ENCODE measurements at regions not wholly inside any gene's neighbourhood (a gene's known extent, or its start where the extent isn't known, plus 50 kb on each side); places are given as distances from the start of the nearest gene placed in this dataset.

DNA sequence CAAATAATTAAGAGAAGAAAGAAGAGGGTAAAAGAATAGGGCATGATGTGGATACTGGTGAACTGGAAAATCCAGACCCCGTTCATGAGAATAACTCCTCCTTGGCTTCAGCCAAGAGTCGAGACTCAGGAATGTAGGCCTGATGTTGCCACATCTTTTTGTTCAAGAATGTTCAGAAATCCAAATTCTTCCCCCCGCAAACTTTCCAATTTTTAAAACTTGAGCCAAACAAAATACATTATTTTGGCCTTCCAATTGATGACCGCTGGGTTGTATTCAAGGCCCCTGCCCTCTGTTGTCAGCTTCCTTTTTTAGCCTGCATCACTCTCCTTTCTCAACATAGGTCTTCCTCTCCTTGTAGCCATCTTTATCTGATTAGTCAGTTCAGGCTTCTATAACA is 106.1 kb downstream of the TNFAIP3 start:
- 83% methylated on average over 2 to 4 of the region's 4 CpGs for WGBS, 2 donors (ENCODE audit: low coverage in 1 of 2)

DNA sequence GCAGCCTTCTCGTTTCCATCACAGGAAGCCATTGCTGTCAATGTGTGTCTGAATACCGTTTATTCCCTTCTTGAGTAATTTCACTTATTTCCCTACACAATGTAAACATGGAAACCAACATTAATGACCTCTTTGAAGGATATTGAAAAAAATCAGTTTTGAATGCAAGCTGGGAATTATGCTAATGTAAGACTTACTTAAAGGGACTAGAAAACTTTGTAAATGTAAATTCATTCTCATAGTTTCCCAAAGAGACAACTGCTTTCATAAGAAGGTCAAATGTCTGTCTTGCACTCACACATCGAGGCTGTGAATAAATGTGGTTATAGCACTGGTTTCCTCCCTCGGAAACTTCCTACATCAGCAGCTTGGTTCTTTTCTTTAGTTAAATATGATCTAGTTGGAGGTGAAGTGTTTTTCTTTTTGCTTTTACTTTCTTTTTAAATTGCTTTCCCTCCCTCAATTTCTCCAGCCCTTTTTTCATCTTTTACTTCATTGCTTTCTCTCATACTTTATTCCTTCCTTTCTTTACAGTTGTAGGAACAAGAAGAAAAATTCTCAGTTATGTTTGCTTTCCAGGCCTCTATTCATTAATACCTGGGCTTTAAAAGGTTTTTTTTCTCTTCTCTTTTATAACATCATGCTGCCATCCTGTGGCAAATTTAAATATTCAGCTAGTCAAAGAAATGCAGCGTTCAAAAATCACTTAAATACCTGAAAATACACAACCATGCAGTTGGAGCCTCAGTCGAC is 108.3 kb downstream of the TNFAIP3 start:
- Histone ChIP-seq H3K27me3 (no peaks in the 10 kb centered on the region), H3K4me3 (no peak overlapping the region), H3K4me1 (no peaks in the 10 kb centered on the region), H3K36me3 (no peaks in the 10 kb centered on the region), H3K27ac (no peak overlapping the region), H3K9me3 (no peaks in the 10 kb centered on the region)
- TF ChIP-seq, protein P1, sequence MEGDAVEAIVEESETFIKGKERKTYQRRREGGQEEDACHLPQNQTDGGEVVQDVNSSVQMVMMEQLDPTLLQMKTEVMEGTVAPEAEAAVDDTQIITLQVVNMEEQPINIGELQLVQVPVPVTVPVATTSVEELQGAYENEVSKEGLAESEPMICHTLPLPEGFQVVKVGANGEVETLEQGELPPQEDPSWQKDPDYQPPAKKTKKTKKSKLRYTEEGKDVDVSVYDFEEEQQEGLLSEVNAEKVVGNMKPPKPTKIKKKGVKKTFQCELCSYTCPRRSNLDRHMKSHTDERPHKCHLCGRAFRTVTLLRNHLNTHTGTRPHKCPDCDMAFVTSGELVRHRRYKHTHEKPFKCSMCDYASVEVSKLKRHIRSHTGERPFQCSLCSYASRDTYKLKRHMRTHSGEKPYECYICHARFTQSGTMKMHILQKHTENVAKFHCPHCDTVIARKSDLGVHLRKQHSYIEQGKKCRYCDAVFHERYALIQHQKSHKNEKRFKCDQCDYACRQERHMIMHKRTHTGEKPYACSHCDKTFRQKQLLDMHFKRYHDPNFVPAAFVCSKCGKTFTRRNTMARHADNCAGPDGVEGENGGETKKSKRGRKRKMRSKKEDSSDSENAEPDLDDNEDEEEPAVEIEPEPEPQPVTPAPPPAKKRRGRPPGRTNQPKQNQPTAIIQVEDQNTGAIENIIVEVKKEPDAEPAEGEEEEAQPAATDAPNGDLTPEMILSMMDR (IDR thresholded peaks at IDR 0.05): peak in 3 of 4 experiments; percentile 12 to 46 (median 19)
- no peak for TF ChIP-seq POLR2AphosphoS5 (IDR thresholded peaks at IDR 0.05)
- TF ChIP-seq POLR2A (IDR thresholded peaks at IDR 0.05): no peak
- TF ChIP-seq EP300 (IDR thresholded peaks at IDR 0.05): no peak
- WGBS, 2 donors (ENCODE audit: low coverage in 1 of 2): 30 to 37% methylated on average over 5 to 6 of the region's 6 CpGs
- no peak for ATAC-seq

More for the DNA sequence above, 106.1 kb downstream of the TNFAIP3 start:
- TF ChIP-seq POLR2A (IDR thresholded peaks at IDR 0.05) (no peak), EP300 (IDR thresholded peaks at IDR 0.05) (no peak), POLR2AphosphoS5 (IDR thresholded peaks at IDR 0.05) (no peak)
- TF ChIP-seq, protein P1 (IDR thresholded peaks at IDR 0.05): no peak
- H3K4me3 ChIP-seq: no peak overlapping the region
- no peaks in the 10 kb centered on the region for H3K36me3 ChIP-seq
- no peaks in the 10 kb centered on the region for H3K9me3 ChIP-seq
- H3K4me1 ChIP-seq: no peaks in the 10 kb centered on the region
- no peaks in the 10 kb centered on the region for H3K27me3 ChIP-seq
- no peak overlapping the region for H3K27ac ChIP-seq
- no peak for ATAC-seq

DNA sequence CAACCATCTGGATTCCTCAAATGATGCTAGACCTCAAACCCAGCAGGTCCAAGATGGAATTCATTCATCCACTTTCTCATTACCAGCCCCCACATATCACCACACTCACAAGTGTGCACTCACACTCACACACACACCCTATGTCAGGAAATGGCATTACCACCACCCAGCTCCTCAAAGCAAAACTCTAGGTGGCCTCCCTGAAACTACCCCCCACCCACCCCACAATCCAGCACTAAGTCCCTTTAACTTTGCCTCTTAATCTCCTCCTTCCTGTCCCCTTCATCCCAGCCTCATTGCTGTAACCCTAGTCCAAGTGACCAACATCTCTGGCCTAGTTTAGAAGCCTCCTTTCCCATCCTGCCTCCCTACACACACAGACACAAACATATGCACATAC is 109.4 kb downstream of the TNFAIP3 start:
- Histone ChIP-seq H3K9me3 (no peaks in the 10 kb centered on the region), H3K36me3 (no peaks in the 10 kb centered on the region), H3K27ac (no peak overlapping the region), H3K27me3 (no peaks in the 10 kb centered on the region), H3K4me1 (no peaks in the 10 kb centered on the region), H3K4me3 (no peak overlapping the region)
- no peak for ATAC-seq
- TF ChIP-seq EP300 (IDR thresholded peaks at IDR 0.05) (no peak), POLR2A (IDR thresholded peaks at IDR 0.05) (no peak), POLR2AphosphoS5 (IDR thresholded peaks at IDR 0.05) (no peak)
- TF ChIP-seq, protein P1 (IDR thresholded peaks at IDR 0.05): no peak

DNA sequence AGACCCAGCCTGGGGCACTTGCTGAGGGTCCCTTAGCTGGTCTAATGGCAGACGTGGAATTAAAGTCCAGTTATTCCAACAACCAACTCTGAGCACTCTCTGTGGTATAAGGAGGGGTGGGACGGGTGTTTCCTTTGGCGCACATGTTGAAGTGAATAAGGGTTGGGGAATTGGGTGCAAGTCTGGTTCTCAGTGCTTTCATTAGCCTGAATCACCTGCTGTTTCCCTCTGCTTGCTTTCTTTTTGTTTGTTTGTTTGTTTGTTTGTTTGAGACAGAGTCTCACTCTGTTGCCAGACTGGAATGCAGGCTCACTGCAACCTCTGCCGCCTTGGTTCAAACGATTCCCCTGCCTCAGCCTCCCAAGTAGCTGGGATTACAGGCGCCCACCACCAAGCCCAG is 110.1 kb downstream of the TNFAIP3 start:
- TF ChIP-seq, protein P1 (IDR thresholded peaks at IDR 0.05): no peak
- no peak for TF ChIP-seq POLR2A (IDR thresholded peaks at IDR 0.05)
- TF ChIP-seq POLR2AphosphoS5 (IDR thresholded peaks at IDR 0.05): no peak
- TF ChIP-seq EP300 (IDR thresholded peaks at IDR 0.05): no peak
- H3K27ac ChIP-seq: no peak overlapping the region
- H3K36me3 ChIP-seq: no peaks in the 10 kb centered on the region
- no peaks in the 10 kb centered on the region for H3K4me1 ChIP-seq
- H3K4me3 ChIP-seq: no peak overlapping the region
- H3K9me3 ChIP-seq: no peaks in the 10 kb centered on the region
- 90 to 96% methylated on average over 4 of the region's 6 CpGs for WGBS, 2 donors (ENCODE audit: low coverage in 1 of 2)
- ATAC-seq: no peak
- no peaks in the 10 kb centered on the region for H3K27me3 ChIP-seq

DNA sequence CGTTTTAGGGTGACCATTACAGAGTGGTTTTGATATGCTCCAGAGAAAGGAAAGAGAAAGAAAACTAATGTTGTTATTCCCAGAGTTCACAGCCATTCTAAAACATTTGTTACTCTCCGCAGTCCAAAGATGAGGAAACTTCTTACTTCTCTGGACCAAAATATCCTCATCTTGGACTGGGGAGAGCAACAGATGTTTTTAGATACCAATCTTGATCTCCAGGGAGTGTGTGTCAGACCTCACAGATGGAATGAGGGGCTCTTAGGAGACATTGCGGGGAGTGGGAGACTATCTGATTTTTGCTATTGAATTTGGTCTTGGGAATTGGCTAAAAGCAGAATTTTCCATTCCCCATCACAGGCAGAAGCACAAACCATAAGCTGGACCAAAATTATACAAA is 110.8 kb downstream of the TNFAIP3 start:
- ATAC-seq: no peak
- Histone ChIP-seq H3K9me3 (no peaks in the 10 kb centered on the region), H3K4me1 (no peaks in the 10 kb centered on the region), H3K27me3 (no peaks in the 10 kb centered on the region), H3K4me3 (no peak overlapping the region), H3K36me3 (no peaks in the 10 kb centered on the region), H3K27ac (no peak overlapping the region)
- 27 to 77% methylated on average over 3 of the region's 3 CpGs for WGBS, 2 donors (ENCODE audit: low coverage in 1 of 2)
- no peak for TF ChIP-seq POLR2AphosphoS5 (IDR thresholded peaks at IDR 0.05)
- TF ChIP-seq POLR2A (IDR thresholded peaks at IDR 0.05): no peak
- no peak for TF ChIP-seq EP300 (IDR thresholded peaks at IDR 0.05)
- TF ChIP-seq, protein P1 (IDR thresholded peaks at IDR 0.05): no peak
